ENCODE measurements at regions not wholly inside any gene's neighbourhood (a gene's known extent, or its start where the extent isn't known, plus 50 kb on each side); places are given as distances from the start of the nearest gene placed in this dataset.

DNA sequence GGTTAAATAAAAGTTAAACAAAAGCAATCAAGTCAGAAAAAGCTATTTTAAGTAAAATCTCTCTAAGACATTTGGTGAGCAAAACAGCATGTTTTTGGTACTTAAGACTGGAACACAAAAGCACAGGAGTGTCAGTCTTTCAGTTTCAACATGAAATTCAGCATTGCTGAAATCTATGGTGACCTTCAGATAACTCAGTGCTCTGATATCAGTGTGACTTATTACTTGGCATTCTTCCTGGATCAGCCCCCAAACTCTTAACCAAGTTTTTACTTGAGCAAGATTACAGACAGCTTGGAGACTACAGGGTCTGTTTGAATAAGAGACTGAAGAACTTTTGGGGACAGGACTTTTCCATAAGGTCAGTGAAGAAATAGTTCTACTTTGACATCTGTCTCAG lies 437.2 kb downstream of the RAPGEF2 start:
- H3K27ac ChIP-seq = no peak overlapping the region
- H3K4me3 ChIP-seq = no peak overlapping the region
- H3K9me3 ChIP-seq = peaks cover 2% of the 10 kb centered on the region
- no peaks in the 10 kb centered on the region for H3K4me1 ChIP-seq (ENCODE audit: control insufficient read depth in 1 of 2, low read depth in 2 of 2)
- TF ChIP-seq, protein P1, sequence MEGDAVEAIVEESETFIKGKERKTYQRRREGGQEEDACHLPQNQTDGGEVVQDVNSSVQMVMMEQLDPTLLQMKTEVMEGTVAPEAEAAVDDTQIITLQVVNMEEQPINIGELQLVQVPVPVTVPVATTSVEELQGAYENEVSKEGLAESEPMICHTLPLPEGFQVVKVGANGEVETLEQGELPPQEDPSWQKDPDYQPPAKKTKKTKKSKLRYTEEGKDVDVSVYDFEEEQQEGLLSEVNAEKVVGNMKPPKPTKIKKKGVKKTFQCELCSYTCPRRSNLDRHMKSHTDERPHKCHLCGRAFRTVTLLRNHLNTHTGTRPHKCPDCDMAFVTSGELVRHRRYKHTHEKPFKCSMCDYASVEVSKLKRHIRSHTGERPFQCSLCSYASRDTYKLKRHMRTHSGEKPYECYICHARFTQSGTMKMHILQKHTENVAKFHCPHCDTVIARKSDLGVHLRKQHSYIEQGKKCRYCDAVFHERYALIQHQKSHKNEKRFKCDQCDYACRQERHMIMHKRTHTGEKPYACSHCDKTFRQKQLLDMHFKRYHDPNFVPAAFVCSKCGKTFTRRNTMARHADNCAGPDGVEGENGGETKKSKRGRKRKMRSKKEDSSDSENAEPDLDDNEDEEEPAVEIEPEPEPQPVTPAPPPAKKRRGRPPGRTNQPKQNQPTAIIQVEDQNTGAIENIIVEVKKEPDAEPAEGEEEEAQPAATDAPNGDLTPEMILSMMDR (IDR thresholded peaks at IDR 0.05) = no peak
- H3K27me3 ChIP-seq (replicated peaks; ENCODE audit: insufficient read depth) = no peaks in the 10 kb centered on the region
- no peaks in the 10 kb centered on the region for H3K36me3 ChIP-seq
- ATAC-seq (ENCODE audit: insufficient number of reproducible peaks, low FRiP score, low read depth) (no peak), DNase-seq (ENCODE audit: low spot score) (no peak)

DNA sequence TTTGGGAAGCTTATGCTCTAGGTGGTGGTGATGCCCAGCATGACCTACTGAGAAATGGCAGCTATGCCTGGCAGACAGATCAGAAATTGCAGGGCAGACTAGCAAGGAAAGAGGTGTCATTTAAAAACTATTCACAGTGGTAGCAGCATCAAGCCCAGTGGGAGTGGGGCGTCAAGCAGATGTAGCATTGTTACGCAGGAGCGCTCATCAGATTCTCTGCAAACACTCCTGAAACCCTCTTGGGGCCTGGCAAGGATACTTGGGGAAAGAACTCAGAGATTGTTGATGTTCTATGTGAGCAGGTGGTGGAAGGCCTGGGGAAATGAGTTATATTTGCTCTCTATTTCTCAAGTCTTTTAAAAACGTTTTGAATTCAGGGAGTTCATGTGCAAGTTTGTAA lies 437.6 kb downstream of the RAPGEF2 start:
- H3K4me1 ChIP-seq (ENCODE audit: control insufficient read depth in 1 of 2, low read depth in 2 of 2) = no peaks in the 10 kb centered on the region
- H3K4me3 ChIP-seq = no peak overlapping the region
- no peaks in the 10 kb centered on the region for H3K27me3 ChIP-seq (replicated peaks; ENCODE audit: insufficient read depth)
- ATAC-seq (ENCODE audit: insufficient number of reproducible peaks, low FRiP score, low read depth) = no peak
- H3K27ac ChIP-seq = no peak overlapping the region
- peaks cover 2% of the 10 kb centered on the region for H3K9me3 ChIP-seq
- no peak for DNase-seq (ENCODE audit: low spot score)
- TF ChIP-seq, protein P1 (IDR thresholded peaks at IDR 0.05) = no peak
- H3K36me3 ChIP-seq = no peaks in the 10 kb centered on the region

DNA sequence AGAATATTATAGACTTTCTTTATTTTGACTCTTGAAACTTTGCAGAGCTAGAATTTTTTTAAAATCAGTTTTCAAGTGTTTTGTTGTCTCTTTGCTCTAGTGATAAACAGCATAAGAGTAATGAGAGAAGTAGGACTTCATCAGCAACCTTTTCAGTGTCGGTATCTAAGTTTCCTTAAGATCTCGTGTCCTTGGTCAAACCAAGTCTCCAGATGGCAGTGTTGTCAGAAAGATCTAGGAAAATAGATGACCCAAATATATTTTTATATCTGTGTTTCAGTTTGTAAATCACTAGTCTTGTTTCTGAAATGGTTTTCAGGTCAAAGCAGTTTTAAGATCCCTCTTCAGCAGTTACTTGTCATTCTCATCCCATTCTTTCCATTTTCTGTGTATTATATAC lies 438.3 kb downstream of the RAPGEF2 start:
- Histone ChIP-seq H3K4me3 (no peak overlapping the region), H3K36me3 (no peaks in the 10 kb centered on the region), H3K9me3 (peaks cover 2% of the 10 kb centered on the region), H3K27ac (no peak overlapping the region), H3K27me3 (replicated peaks; ENCODE audit: insufficient read depth) (no peaks in the 10 kb centered on the region), H3K4me1 (ENCODE audit: control insufficient read depth in 1 of 2, low read depth in 2 of 2) (no peaks in the 10 kb centered on the region)
- TF ChIP-seq, protein P1 (IDR thresholded peaks at IDR 0.05) = no peak
- no peak for DNase-seq (ENCODE audit: low spot score)
- ATAC-seq (ENCODE audit: insufficient number of reproducible peaks, low FRiP score, low read depth) = no peak

DNA sequence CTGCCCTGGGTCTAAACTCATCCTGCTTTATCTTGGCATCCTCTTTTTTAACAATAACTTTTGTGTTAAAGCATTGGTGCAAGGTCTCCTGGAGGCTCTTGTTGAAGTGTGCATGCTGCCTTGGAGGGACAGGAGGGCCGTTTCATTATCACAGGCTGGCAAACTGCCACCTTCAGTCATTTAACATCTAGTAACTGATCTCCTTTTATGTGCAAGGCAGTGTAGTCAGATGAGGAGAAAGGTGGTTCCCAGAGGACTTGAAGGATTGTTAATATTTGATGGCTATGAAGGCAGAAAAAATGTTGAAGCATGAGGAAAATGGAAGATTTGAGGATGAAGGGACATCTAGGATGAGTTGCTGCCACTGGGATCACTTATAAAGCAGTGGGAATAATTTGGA lies 439.4 kb downstream of the RAPGEF2 start:
- no peak for ATAC-seq (ENCODE audit: insufficient number of reproducible peaks, low FRiP score, low read depth)
- Histone ChIP-seq H3K27ac (no peak overlapping the region), H3K4me1 (ENCODE audit: control insufficient read depth in 1 of 2, low read depth in 2 of 2) (no peaks in the 10 kb centered on the region), H3K9me3 (no peaks in the 10 kb centered on the region), H3K27me3 (replicated peaks; ENCODE audit: insufficient read depth) (no peaks in the 10 kb centered on the region), H3K36me3 (no peaks in the 10 kb centered on the region), H3K4me3 (no peak overlapping the region)
- no peak for DNase-seq (ENCODE audit: low spot score)
- TF ChIP-seq, protein P1 (IDR thresholded peaks at IDR 0.05) = no peak

DNA sequence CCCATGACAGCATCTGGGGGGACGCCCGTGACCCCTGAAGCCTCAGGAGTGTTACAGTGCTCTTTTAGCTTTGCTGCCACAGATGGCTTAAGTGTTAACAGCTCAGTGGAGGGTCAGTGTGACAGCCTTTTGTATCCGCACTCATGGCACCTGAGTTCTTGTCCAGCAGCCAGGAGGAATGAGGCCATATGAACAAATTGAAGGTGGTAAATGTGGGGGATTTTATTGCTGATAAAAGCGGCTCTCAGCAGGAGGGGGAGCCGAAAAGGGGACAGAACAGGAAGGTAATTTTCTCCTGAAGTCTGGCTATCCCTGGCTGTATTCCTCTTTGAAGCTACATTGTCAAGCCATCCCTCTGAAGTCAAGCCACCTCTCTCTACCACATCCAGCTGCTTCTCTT lies 441.0 kb downstream of the RAPGEF2 start:
- Histone ChIP-seq H3K36me3 (no peaks in the 10 kb centered on the region), H3K27ac (no peak overlapping the region), H3K9me3 (no peaks in the 10 kb centered on the region), H3K4me3 (no peak overlapping the region), H3K27me3 (replicated peaks; ENCODE audit: insufficient read depth) (no peaks in the 10 kb centered on the region), H3K4me1 (ENCODE audit: control insufficient read depth in 1 of 2, low read depth in 2 of 2) (no peaks in the 10 kb centered on the region)
- no peak for DNase-seq (ENCODE audit: low spot score)
- ATAC-seq (ENCODE audit: insufficient number of reproducible peaks, low FRiP score, low read depth) = no peak
- TF ChIP-seq, protein P1 (IDR thresholded peaks at IDR 0.05) = no peak

Data from thoracic aorta (tissue), 2 donors.